GM23338 (cell line): ENCODE measurements at regions not wholly inside any gene's neighbourhood (a gene's known extent, or its start where the extent isn't known, plus 50 kb on each side); places are given as distances from the start of the nearest gene placed in this dataset.

Experiments
- ATAC-seq: fragments of 200-7000 bp; cut with Tn5 transposase; 3 replicates; pipeline ENCODE4 v1.9.1; 2020
- DNase-seq: peaks from one replicate; pipeline ENCODE4 v3.0.0-alpha.2; 2015; ENCODE audit warnings: low spot score
- H2AFZ ChIP-seq: fragments of 200-600 bp; sonication (generic); 2 replicates; pipeline ENCODE4 v1.8.0; 2016; ENCODE audit warnings: antibody characterized with exemption, mild to moderate bottlenecking, moderate library complexity
- H3F3A ChIP-seq: fragments of 200-600 bp; sonication (generic); replicated peaks from 2 replicates; pipeline ENCODE4 v1.8.0; 2017; ENCODE audit warnings: antibody characterized with exemption, mixed run types, low read depth
- H3K27ac ChIP-seq: fragments of 200-600 bp; sonication (generic); 2 replicates; pipeline ENCODE4 v1.6.1; 2016; ENCODE audit warnings: low read depth
- H3K27me3 ChIP-seq: fragments of 200-600 bp; sonication (generic); 2 replicates; pipeline ENCODE4 v1.8.0; 2016; ENCODE audit warnings: mild to moderate bottlenecking, mixed run types, moderate library complexity; ENCODE audit not compliant: insufficient read depth
- H3K36me3 ChIP-seq: fragments of 200-600 bp; sonication (generic); 2 replicates; pipeline ENCODE4 v1.8.0; 2016; ENCODE audit warnings: mild to moderate bottlenecking; ENCODE audit not compliant: insufficient read depth
- H3K4me1 ChIP-seq: fragments of 200-600 bp; sonication (generic); 2 replicates; pipeline ENCODE4 v1.8.0; 2016; ENCODE audit warnings: mild to moderate bottlenecking, moderate library complexity; ENCODE audit not compliant: insufficient read depth
- H3K4me2 ChIP-seq: fragments of 200-600 bp; sonication (generic); 2 replicates; pipeline ENCODE4 v1.7.1; 2017; ENCODE audit warnings: mixed run types
- H3K4me3 ChIP-seq: fragments of 200-600 bp; sonication (generic); 2 replicates; pipeline ENCODE4 v1.6.1; 2016; ENCODE audit warnings: mixed run types
- H3K79me2 ChIP-seq: fragments of 200-600 bp; sonication (generic); replicated peaks from 2 replicates; pipeline ENCODE4 v1.8.0; 2017; ENCODE audit warnings: mild to moderate bottlenecking; ENCODE audit not compliant: insufficient read depth
- H3K9me2 ChIP-seq: fragments of 200-600 bp; sonication (generic); 2 replicates; pipeline ENCODE4 v1.8.0; 2017; ENCODE audit not compliant: insufficient read depth
- H4K20me1 ChIP-seq: fragments of 200-600 bp; sonication (generic); replicated peaks from 2 replicates; pipeline ENCODE4 v1.8.0; 2017; ENCODE audit warnings: mild to moderate bottlenecking; ENCODE audit not compliant: insufficient read depth
- H3K27ac Mint-ChIP-seq: 2 replicates; pipeline ENCODE4 v1.8.0; 2020; ENCODE audit warnings: inconsistent platforms, mild to moderate bottlenecking, moderate library complexity, mixed read lengths
- H3K27me3 Mint-ChIP-seq: 3 replicates; pipeline ENCODE4 v1.8.0; 2022; ENCODE audit warnings: low read depth, mild to moderate bottlenecking, moderate library complexity, mixed read lengths, inconsistent platforms; ENCODE audit not compliant: insufficient read depth, poor library complexity
- H3K36me3 Mint-ChIP-seq: 3 replicates; pipeline ENCODE4 v1.8.0; 2021; ENCODE audit warnings: low read depth, mild to moderate bottlenecking, inconsistent platforms, moderate library complexity, mixed read lengths
- H3K4me1 Mint-ChIP-seq: 3 replicates; pipeline ENCODE4 v1.8.0; 2020; ENCODE audit warnings: mild to moderate bottlenecking, inconsistent platforms, mixed read lengths
- H3K4me3 Mint-ChIP-seq: 3 replicates; pipeline ENCODE4 v1.8.0; 2021; ENCODE audit warnings: moderate library complexity, mild to moderate bottlenecking, inconsistent platforms, mixed read lengths
- H3K9me3 Mint-ChIP-seq: 3 replicates; pipeline ENCODE4 v1.8.0; 2020; ENCODE audit warnings: moderate library complexity, mild to moderate bottlenecking, inconsistent platforms, mixed read lengths
- EZH2 ChIP-seq: fragments of 200-600 bp; sonication (generic); IDR thresholded peaks from one replicate; pipeline ENCODE4 v1.8.0; 2017; ENCODE audit warnings: antibody characterized with exemption, mild to moderate bottlenecking, low read depth; ENCODE audit not compliant: unreplicated experiment
- EZH2phosphoT487 ChIP-seq: fragments of 200-600 bp; sonication (generic); IDR thresholded peaks from one replicate; pipeline ENCODE4 v1.8.1; 2018; ENCODE audit warnings: antibody characterized with exemption; ENCODE audit not compliant: unreplicated experiment
- NANOG ChIP-seq: IDR thresholded peaks from 2 replicates; pipeline ENCODE4 v1.6.1; 2016; ENCODE audit warnings: antibody characterized with exemption, borderline replicate concordance
- POLR2AphosphoS5 ChIP-seq: IDR thresholded peaks from 2 replicates; pipeline ENCODE4 v1.6.1; 2016; ENCODE audit warnings: antibody characterized with exemption, low read depth
- REST ChIP-seq: IDR thresholded peaks from one replicate; pipeline ENCODE4 v1.6.1; 2018; ENCODE audit warnings: antibody characterized with exemption; ENCODE audit not compliant: unreplicated experiment
- STAT1 ChIP-seq: IDR thresholded peaks from one replicate; pipeline ENCODE4 v1.6.1; 2016; ENCODE audit warnings: antibody characterized with exemption; ENCODE audit not compliant: unreplicated experiment
- ZNF114 ChIP-seq: fragments of 250-450 bp; sonication (Bioruptor Pico); IDR thresholded peaks from 2 replicates; pipeline ENCODE4 v1.5.0; 2020; ENCODE audit warnings: mild to moderate bottlenecking, moderate library complexity
- ZNF331 ChIP-seq: fragments of 250-450 bp; sonication (Bioruptor Pico); IDR thresholded peaks from 2 replicates; pipeline ENCODE4 v1.5.0; 2020; ENCODE audit warnings: low read depth, mild to moderate bottlenecking, moderate library complexity
- TF ChIP-seq, protein P1 (sequence below): IDR thresholded peaks from 2 replicates; pipeline ENCODE4 v1.6.1; 2016; ENCODE audit warnings: antibody characterized with exemption
- TF ChIP-seq, protein P2 (sequence below), 2 experiments: fragments of 200-600 bp in 1 of 2; sonication (generic) in 1 of 2; conservative IDR thresholded peaks; 2 replicates each; pipeline versions ENCODE4 v1.5.1 to v1.6.1; 2016 to 2017; ENCODE audit warnings: antibody characterized with exemption in 2 of 2, low read depth in 2 of 2, mild to moderate bottlenecking in 2 of 2, moderate library complexity in 1 of 2

- Histone ChIP-seq H3K9me2 (no peaks in the 10 kb centered on the region), H3K4me1 (no peaks in the 10 kb centered on the region), H3K27me3 (no peaks in the 10 kb centered on the region), H3K4me3 (no peak overlapping the region), H4K20me1 (no peaks in the 10 kb centered on the region), H3K79me2 (no peaks in the 10 kb centered on the region), H2AFZ (no peak overlapping the region), H3K27ac (no peak overlapping the region), H3K36me3 (no peaks in the 10 kb centered on the region), H3F3A (no peaks in the 10 kb centered on the region), H3K4me2 (no peak overlapping the region)
- Mint-ChIP-seq H3K9me3 (no peaks in the 10 kb centered on the region), H3K4me1 (no peaks in the 10 kb centered on the region), H3K4me3 (no peak overlapping the region), H3K36me3 (no peaks in the 10 kb centered on the region), H3K27me3 (peaks cover 7% of the 10 kb centered on the region), H3K27ac (no peak overlapping the region)
- DNase-seq (no peak), ATAC-seq (no peak)
- TF ChIP-seq ZNF114 (no peak), EZH2phosphoT487 (no peak), REST (no peak)
- TF ChIP-seq, protein P1, sequence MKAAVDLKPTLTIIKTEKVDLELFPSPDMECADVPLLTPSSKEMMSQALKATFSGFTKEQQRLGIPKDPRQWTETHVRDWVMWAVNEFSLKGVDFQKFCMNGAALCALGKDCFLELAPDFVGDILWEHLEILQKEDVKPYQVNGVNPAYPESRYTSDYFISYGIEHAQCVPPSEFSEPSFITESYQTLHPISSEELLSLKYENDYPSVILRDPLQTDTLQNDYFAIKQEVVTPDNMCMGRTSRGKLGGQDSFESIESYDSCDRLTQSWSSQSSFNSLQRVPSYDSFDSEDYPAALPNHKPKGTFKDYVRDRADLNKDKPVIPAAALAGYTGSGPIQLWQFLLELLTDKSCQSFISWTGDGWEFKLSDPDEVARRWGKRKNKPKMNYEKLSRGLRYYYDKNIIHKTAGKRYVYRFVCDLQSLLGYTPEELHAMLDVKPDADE: no peak
Observed at GRCh38 chr10:3533296-3533695, 251.7 kb downstream of the KLF6 start.

DNA sequence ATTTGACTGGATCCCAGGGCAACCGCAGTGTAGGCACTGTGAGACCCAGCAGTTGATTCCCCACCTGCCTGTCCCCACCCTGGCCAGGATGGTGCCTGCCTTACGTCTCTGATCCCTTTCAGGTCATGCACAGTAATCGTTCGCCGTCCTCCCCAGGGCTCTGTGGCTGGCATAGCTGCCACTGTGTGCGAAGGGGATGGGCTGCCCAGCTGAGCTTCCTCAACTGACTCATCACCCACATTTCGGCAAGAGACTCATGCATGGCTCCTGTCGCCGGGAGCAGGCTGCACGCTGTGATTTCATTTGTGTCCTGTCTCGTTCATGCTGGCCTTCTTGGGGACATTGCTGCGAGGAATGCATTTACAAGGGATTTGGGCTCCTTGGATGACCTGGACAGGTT, 252.4 kb downstream of the KLF6 start:
- no peak overlapping the region for H3K4me2 ChIP-seq
- Mint-ChIP-seq H3K36me3 (no peaks in the 10 kb centered on the region), H3K4me3 (no peak overlapping the region), H3K27ac (no peak overlapping the region), H3K9me3 (no peaks in the 10 kb centered on the region), H3K27me3 (peaks cover 3% of the 10 kb centered on the region), H3K4me1 (no peaks in the 10 kb centered on the region)
- no peaks in the 10 kb centered on the region for H3K79me2 ChIP-seq
- H3F3A ChIP-seq: no peaks in the 10 kb centered on the region
- no peak overlapping the region for H2AFZ ChIP-seq
- ATAC-seq (no peak), DNase-seq (no peak)
- no peak overlapping the region for H3K4me3 ChIP-seq
- H3K9me2 ChIP-seq: no peaks in the 10 kb centered on the region
- H3K27ac ChIP-seq: no peak overlapping the region
- no peaks in the 10 kb centered on the region for H3K27me3 ChIP-seq
- no peaks in the 10 kb centered on the region for H3K36me3 ChIP-seq
- no peaks in the 10 kb centered on the region for H3K4me1 ChIP-seq
- no peaks in the 10 kb centered on the region for H4K20me1 ChIP-seq
- TF ChIP-seq POLR2AphosphoS5 (no peak), STAT1 (no peak), REST (no peak), EZH2 (no peak), ZNF114 (no peak), NANOG (no peak), ZNF331 (CRISPR knock-in tag) (no peak)
- TF ChIP-seq, protein P2, sequence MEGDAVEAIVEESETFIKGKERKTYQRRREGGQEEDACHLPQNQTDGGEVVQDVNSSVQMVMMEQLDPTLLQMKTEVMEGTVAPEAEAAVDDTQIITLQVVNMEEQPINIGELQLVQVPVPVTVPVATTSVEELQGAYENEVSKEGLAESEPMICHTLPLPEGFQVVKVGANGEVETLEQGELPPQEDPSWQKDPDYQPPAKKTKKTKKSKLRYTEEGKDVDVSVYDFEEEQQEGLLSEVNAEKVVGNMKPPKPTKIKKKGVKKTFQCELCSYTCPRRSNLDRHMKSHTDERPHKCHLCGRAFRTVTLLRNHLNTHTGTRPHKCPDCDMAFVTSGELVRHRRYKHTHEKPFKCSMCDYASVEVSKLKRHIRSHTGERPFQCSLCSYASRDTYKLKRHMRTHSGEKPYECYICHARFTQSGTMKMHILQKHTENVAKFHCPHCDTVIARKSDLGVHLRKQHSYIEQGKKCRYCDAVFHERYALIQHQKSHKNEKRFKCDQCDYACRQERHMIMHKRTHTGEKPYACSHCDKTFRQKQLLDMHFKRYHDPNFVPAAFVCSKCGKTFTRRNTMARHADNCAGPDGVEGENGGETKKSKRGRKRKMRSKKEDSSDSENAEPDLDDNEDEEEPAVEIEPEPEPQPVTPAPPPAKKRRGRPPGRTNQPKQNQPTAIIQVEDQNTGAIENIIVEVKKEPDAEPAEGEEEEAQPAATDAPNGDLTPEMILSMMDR (conservative IDR thresholded peaks at IDR 0.05; ENCODE audit: low read depth in 2 of 2): no peak
- TF ChIP-seq, protein P1: no peak
